ENCODE measurements at regions not wholly inside any gene's neighbourhood (a gene's known extent, or its start where the extent isn't known, plus 50 kb on each side); places are given as distances from the start of the nearest gene placed in this dataset.
A peak's percentile ranks its signal among the peaks of the same experiment; 100 is the strongest.
"Not testable (repeated sequence)": the region's sequence is repeated elsewhere in the genome, so short reads cannot be mapped to it uniquely, and the experiment has no call there.

- DNase-seq: no peak
These were observed 234.3 kb upstream of the NFIA start for GRCh38 chr1:60847855-60848582.

- no peak for DNase-seq
These were observed 235.0 kb upstream of the NFIA start for GRCh38 chr1:60847391-60847790.

- not testable (repeated sequence) for DNase-seq
These were observed 236.7 kb upstream of the NFIA start for GRCh38 chr1:60845659-60846058.

- DNase-seq: no peak
These were observed 240.1 kb upstream of the NFIA start for GRCh38 chr1:60842304-60842703.

DNA sequence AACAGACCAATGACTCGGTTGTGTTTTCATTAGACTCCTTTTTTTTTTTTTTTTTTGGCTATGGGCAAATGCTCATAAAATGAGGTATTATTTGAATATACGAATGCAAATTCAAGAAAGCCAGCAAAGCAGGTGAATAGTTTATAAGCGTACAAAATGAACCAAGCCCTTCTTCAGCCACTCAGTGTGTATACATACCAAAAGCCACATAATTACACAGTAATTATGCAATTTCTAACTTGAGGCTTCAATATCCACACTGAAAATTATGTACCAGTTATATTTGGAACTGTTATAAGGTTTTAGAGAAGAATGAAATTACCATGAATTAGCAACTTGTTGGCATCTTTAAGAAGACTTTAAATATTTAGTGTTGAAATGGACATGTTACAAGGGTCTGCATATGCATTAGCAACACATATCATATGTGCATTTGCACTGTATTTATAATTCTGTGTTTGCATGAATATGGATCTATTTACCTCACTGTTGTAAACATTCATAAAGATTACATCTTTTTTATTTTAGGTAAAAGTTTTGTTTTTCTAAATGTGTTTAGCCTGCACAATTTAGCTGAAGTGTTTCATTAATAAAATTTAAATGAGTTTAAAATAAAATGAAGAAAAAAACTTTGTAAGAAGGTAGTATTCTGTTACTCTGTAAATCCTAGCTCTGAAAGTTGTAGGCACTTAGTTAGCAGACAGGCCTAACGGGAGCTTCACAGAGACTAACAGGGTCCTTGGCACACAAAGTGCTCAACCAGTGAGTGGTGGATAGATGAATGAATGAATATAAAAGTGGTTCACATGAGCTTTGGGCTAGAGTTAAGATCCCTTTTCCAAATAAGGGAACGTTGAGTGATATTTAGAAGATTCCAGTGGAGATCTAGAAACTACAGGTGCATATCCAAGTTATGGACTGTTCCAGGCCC is 241.0 kb upstream of the NFIA start:
- no peak for DNase-seq

GRCh38 chr1:60840476-60840875 is 241.9 kb upstream of the NFIA start:
- not testable (repeated sequence) for DNase-seq

DNA sequence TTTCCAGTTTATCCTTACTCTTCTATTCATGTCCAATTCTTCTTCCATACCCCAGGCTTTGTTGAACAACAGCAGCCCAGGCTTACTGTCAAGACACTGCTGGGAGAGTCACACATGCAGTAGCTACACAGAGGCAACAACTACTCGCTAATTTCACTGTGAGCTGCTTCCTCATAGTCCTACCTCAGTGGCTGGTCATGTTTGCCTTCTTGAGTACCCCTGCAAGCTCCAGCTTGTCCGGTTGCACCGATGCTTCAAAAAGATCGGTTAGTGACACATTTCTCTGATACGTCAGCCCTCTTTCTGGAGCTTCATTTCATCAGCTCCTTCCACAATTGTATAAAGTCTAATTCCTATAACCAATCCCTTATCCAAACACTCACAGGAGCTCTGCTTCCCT is 246.7 kb upstream of the NFIA start:
- DNase-seq: no peak

DNA sequence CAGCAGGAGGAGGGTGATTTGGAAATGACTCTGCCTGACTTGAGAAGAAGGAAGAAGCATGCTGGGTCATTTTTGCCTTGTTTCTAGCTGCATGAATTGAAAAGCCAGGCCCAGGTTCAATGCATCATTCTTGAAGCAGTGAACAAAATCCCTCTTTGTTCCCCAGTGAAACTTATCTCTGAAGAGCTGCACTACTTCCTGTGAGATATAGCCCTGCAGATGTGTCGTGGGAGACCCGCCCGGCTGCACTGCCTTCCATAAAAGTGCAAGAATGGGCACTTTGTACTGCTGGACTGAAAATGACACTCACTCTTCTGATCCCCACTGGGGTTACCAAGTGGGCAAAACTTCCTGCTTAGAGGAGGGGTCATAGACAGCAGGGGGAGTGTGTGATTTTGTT is 249.2 kb upstream of the NFIA start:
- DNase-seq: no peak

DNA sequence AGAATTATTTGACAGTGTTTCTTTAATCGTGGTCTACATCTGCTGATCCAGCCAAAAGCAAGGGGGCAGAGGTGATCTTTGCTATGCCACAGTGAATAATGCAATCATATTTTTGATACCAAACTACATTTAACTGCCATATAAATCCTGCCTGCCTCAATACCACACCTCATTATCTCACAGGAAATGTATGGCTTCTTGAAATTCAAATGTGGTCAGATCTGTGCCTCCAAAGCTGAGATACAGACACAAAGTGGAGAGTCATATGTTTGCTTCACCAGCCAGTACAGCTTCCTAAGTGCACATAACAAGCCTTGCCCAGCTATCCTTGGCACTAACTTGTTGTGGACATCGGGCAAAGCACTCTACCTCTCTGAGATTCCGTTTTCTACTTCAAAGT is 250.0 kb upstream of the NFIA start:
- DNase-seq: no peak

GRCh38 chr1:60831780-60832179 is 250.6 kb upstream of the NFIA start:
- DNase-seq: no peak

GRCh38 chr1:60828944-60829343 is 253.4 kb upstream of the NFIA start:
- DNase-seq: no peak

- no peak for DNase-seq
These were observed 255.9 kb upstream of the NFIA start for GRCh38 chr1:60826320-60827094.

GRCh38 chr1:60825593-60825992 is 256.8 kb upstream of the NFIA start:
- peak; percentile 47 for DNase-seq

GRCh38 chr1:60823151-60823550 is 259.2 kb upstream of the NFIA start:
- no peak for DNase-seq

- no peak for DNase-seq
These were observed 260.1 kb upstream of the NFIA start for GRCh38 chr1:60822252-60822651.

GRCh38 chr1:60821156-60821555 is 261.2 kb upstream of the NFIA start:
- DNase-seq: no peak

- no peak for DNase-seq
These were observed 263.2 kb upstream of the NFIA start for GRCh38 chr1:60818969-60819701.

DNA sequence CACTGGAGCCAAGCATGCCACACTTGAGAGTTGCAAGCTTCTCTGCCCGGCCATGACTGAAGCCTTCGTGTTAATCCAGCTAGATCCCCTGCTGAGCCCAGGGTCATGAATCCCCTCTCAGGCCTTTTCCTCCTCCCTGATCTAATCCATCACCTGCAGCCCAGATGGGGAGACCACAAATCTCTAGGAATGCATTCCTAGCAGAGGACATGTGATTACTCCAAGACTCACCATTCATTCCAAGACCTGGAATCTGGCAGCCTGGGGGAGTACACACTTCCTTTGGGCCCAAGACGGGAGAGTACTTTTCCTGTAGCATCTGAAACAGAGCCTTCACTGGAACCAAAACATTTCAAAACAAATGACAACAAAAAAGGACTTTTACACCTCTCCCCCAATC is 269.3 kb upstream of the NFIA start:
- DNase-seq: no peak

GRCh38 chr1:60809204-60809980 is 273.0 kb upstream of the NFIA start:
- DNase-seq: no peak

DNA sequence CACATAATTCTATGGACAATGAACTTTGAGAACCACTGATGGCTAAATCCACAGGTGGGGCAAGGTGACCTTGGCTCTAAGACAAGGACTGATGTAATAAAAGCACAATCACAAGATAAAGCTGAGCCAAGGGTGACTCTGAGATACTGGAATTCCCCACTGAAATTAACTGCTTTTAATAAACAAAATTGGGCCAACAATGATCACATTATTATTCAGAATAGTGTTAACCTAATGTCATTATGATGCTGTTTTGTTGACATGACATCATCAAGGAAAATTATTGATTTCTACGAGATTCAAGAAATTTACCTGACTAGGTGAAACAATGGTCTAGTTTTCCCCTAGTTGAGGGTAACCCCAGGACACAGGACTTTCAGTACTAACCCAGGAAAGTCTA is 273.7 kb upstream of the NFIA start:
- no peak for DNase-seq

DNA sequence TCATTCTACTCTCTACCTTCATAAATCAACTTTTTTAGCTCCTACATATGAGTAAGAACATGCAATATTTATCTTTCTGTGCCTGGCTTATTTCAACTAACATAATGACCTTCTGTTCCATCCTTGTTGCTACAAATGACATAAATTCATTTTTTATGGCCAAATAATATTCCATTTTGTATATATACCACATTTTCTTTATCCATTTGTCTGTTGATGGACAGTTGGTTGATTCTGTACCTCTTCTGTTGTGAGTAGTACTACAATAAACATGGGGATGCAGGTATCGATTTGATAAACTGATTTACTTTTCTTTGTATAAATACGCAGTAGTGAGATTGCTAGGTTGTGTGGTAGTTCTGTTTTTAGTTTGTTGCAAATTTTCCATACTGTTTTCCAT is 279.5 kb upstream of the NFIA start:
- DNase-seq: no peak

- DNase-seq: no peak
These were observed 285.0 kb upstream of the NFIA start for GRCh38 chr1:60797351-60797750.
